BE2C (cell line): ENCODE measurements at regions not wholly inside any gene's neighbourhood (a gene's known extent, or its start where the extent isn't known, plus 50 kb on each side); places are given as distances from the start of the nearest gene placed in this dataset.

Experiments used
- DNase-seq: peaks from one replicate; pipeline ENCODE4 v3.0.0-alpha.2; 2020
- H3K27me3 ChIP-seq: fragments of 250-450 bp; sonication (Bioruptor Pico); 2 replicates; pipeline ENCODE4 v1.5.1; 2020; ENCODE audit warnings: mild to moderate bottlenecking
- H3K36me3 ChIP-seq: fragments of 250-450 bp; sonication (Bioruptor Pico); 2 replicates; pipeline ENCODE4 v1.5.1; 2020; ENCODE audit warnings: mild to moderate bottlenecking
- H3K4me1 ChIP-seq: fragments of 250-450 bp; sonication (Bioruptor Pico); 2 replicates; pipeline ENCODE4 v1.5.1; 2020
- H3K4me3 ChIP-seq: 2 replicates; pipeline ENCODE4 v1.5.1; 2011; ENCODE audit warnings: low read depth, low read length
- H3K9me3 ChIP-seq: fragments of 250-450 bp; sonication (Bioruptor Pico); 2 replicates; pipeline ENCODE4 v1.5.1; 2020
- TF ChIP-seq, protein P1 (sequence below): IDR thresholded peaks from 2 replicates; pipeline ENCODE4 v1.5.1; 2012; ENCODE audit warnings: mild to moderate bottlenecking, low read depth, low read length

DNA sequence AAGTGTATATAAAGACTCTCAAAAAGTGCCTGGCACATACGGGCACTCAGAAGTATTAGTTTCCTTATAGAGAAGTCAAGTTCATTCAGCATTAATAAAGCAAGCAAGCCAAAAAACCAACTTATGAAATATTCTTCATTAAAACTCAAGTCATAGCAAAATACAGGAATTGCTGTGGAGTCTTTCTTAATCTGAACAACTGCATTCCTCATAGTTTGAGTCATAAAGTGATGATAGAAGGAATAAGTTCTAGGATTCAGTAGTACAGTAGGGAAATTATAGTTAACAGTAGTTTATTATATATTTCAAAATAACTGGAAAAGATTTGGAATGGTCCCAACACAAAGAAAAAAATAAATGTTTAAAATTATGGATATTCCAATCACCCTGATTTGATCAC lies 200.3 kb downstream of the C11orf91 start:
- H3K27me3 ChIP-seq: no peaks in the 10 kb centered on the region
- no peaks in the 10 kb centered on the region for H3K4me1 ChIP-seq
- DNase-seq: no peak
- no peak overlapping the region for H3K4me3 ChIP-seq
- no peaks in the 10 kb centered on the region for H3K9me3 ChIP-seq
- TF ChIP-seq, protein P1, sequence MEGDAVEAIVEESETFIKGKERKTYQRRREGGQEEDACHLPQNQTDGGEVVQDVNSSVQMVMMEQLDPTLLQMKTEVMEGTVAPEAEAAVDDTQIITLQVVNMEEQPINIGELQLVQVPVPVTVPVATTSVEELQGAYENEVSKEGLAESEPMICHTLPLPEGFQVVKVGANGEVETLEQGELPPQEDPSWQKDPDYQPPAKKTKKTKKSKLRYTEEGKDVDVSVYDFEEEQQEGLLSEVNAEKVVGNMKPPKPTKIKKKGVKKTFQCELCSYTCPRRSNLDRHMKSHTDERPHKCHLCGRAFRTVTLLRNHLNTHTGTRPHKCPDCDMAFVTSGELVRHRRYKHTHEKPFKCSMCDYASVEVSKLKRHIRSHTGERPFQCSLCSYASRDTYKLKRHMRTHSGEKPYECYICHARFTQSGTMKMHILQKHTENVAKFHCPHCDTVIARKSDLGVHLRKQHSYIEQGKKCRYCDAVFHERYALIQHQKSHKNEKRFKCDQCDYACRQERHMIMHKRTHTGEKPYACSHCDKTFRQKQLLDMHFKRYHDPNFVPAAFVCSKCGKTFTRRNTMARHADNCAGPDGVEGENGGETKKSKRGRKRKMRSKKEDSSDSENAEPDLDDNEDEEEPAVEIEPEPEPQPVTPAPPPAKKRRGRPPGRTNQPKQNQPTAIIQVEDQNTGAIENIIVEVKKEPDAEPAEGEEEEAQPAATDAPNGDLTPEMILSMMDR: no peak
- no peaks in the 10 kb centered on the region for H3K36me3 ChIP-seq

DNA sequence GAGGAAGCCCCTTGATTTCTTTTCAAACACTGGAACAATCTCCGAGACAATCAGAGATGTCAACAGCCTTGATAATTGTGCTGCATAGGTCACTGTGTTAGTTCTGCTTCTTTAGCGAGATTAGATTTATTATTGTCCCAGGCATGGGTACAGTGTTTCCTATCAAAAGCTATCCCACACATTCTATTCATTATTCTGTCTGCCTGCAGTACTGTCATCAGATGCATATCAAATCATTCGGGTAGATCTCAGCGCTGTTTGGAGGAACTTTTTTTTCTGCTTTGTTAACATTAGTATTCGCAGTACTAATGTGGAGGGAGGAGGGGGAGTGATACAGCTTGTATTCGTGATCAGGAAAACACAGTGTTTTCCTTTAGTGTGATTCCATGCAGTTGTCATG lies 208.0 kb downstream of the C11orf91 start:
- H3K4me3 ChIP-seq: no peak overlapping the region
- no peak for DNase-seq
- TF ChIP-seq, protein P1: no peak
- H3K9me3 ChIP-seq: no peaks in the 10 kb centered on the region
- H3K36me3 ChIP-seq: no peaks in the 10 kb centered on the region
- no peaks in the 10 kb centered on the region for H3K4me1 ChIP-seq
- H3K27me3 ChIP-seq: no peaks in the 10 kb centered on the region

DNA sequence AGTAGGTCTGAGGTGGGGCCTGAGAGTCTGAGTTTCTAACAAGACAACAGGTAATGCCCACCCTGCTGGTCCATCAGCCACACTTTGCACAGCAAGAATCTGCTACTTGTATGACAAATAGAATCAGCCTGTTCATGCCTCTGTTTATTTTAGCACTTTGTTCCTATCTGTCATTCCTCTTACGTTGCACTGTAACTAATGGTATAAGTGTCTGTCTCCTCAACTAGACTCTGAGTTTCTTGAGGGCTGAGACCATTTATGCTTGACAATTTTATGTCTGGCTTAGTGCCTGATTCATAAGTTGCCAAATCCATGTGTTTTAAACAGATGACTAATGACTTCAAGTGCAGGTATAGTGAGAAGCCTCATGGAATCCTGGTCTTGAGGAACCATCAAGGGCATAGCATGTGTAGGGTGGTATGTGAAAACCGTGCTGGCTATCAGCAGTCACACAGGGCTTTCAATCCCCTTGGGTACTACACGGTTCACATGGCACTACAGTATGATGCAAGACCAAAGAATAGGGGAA lies 209.7 kb downstream of the C11orf91 start:
- no peak overlapping the region for H3K4me3 ChIP-seq
- no peaks in the 10 kb centered on the region for H3K36me3 ChIP-seq
- no peak for DNase-seq
- TF ChIP-seq, protein P1: no peak
- no peaks in the 10 kb centered on the region for H3K4me1 ChIP-seq
- H3K9me3 ChIP-seq: no peaks in the 10 kb centered on the region
- no peaks in the 10 kb centered on the region for H3K27me3 ChIP-seq

DNA sequence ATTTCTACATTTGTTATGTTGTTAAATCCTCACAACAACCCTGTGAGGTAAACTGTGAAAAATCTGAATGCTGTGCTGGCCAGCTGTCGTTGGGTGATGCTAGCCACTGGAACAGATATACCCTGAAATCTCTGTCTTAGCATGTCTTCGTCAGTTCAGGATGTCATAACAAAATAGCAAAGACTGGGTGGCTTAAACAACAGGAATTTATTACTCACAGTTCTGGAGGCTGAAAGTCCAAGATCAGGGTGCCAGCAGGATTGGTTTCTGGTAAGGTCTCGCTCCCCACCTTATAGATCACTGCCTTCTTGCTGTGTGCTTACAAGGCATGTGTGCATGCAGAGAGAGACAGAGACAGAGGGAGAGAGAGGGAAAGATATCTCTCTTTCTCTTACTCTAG lies 211.7 kb downstream of the C11orf91 start:
- H3K27me3 ChIP-seq: no peaks in the 10 kb centered on the region
- H3K4me3 ChIP-seq: no peak overlapping the region
- no peaks in the 10 kb centered on the region for H3K36me3 ChIP-seq
- H3K4me1 ChIP-seq: no peaks in the 10 kb centered on the region
- no peaks in the 10 kb centered on the region for H3K9me3 ChIP-seq
- DNase-seq: no peak
- TF ChIP-seq, protein P1: no peak

DNA sequence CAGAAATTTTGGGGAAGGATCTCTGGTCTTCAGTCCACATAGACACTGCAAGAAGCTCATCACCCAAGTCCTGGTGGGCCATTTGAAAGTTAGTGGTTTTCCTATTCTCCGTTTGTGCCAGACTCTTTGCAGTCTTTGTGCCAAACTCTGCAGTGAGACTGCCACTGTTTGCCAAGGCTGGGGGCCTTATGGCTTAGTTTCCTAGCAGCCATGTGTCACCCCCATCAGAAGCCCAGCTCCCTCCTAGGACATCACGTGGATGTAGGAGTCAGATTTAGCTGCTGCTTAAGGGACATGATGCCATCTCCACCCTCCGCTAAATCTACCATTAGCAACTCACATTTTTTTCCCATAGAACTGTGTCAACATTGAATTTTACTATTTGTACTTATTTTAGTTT lies 220.0 kb downstream of the C11orf91 start:
- TF ChIP-seq, protein P1: no peak
- Histone ChIP-seq H3K4me3 (no peak overlapping the region), H3K4me1 (no peaks in the 10 kb centered on the region), H3K36me3 (no peaks in the 10 kb centered on the region), H3K27me3 (no peaks in the 10 kb centered on the region), H3K9me3 (no peaks in the 10 kb centered on the region)
- DNase-seq: no peak

DNA sequence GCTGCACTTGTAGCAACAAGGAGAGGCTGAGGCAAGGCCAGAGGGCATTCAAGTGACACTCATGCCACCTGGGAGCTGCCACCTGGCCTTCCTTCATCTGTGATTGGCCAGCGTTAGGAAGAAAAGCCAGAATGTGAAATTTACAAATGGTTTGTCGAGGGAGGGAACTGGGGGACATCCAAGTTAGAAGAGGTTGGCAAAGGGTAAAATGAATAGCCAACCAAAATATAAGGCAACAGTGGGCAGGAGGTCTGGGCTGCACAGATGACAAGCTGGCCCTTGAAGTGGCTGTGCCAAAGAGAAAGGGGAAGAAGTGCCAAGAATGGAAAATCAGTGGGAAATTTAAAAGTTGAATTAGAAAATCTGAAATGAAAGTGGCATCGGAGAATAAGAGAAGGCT lies 221.4 kb downstream of the C11orf91 start:
- no peak for DNase-seq
- H3K4me1 ChIP-seq: no peaks in the 10 kb centered on the region
- TF ChIP-seq, protein P1: no peak
- H3K27me3 ChIP-seq: no peaks in the 10 kb centered on the region
- H3K9me3 ChIP-seq: no peaks in the 10 kb centered on the region
- no peak overlapping the region for H3K4me3 ChIP-seq
- no peaks in the 10 kb centered on the region for H3K36me3 ChIP-seq
